ENCODE measurements at regions not wholly inside any gene's neighbourhood (a gene's known extent, or its start where the extent isn't known, plus 50 kb on each side); places are given as distances from the start of the nearest gene placed in this dataset.

- POLR2A ChIA-PET: no interaction called here
- no peaks in the 10 kb centered on the region for H3K27me3 ChIP-seq (ENCODE audit: control insufficient read depth in 2 of 2, insufficient read depth in 2 of 2, low read length in 2 of 2)
- H3K9me1 ChIP-seq (replicated peaks; ENCODE audit: control insufficient read depth, extremely low read depth, insufficient read depth, low read length): no peaks in the 10 kb centered on the region
- H2AFZ ChIP-seq (ENCODE audit: low read depth, low read length): no peak overlapping the region
- no peak overlapping the region for H3K4me3 ChIP-seq (replicated peaks in 1 of 3; ENCODE audit: insufficient read depth in 1 of 3, low read depth in 1 of 3, low read length in 3 of 3)
- DNase-seq (ENCODE audit: low read depth, low spot score) (no peak), FAIRE-seq (no peak)
- no peaks in the 10 kb centered on the region for H3K4me1 ChIP-seq (ENCODE audit: control insufficient read depth, extremely low read depth, insufficient read depth, low read length)
- TF ChIP-seq GATA2 (IDR thresholded peaks at IDR 0.05; ENCODE audit: insufficient read depth, insufficient read length, low read depth, low read length): no peak
- TF ChIP-seq CTCF (IDR thresholded peaks at IDR 0.05; ENCODE audit: extremely low read depth in 1 of 2, insufficient read depth in 1 of 2, low read depth in 1 of 2, low read length in 2 of 2): no peak
- TF ChIP-seq MYC (IDR thresholded peaks at IDR 0.05; ENCODE audit: low read depth, low read length): no peak
- no peak for TF ChIP-seq POLR2A (IDR thresholded peaks at IDR 0.05; ENCODE audit: low read depth, low read length)
- TF ChIP-seq MAX (IDR thresholded peaks at IDR 0.05; ENCODE audit: insufficient read depth, insufficient read length): no peak
- TF ChIP-seq POLR2AphosphoS5 (IDR thresholded peaks at IDR 0.05; ENCODE audit: insufficient read depth, low read depth, low read length): no peak
- TF ChIP-seq JUN (IDR thresholded peaks at IDR 0.05; ENCODE audit: borderline replicate concordance, insufficient read depth, insufficient read length, low read depth): no peak
- no peak for TF ChIP-seq EZH2 (IDR thresholded peaks at IDR 0.05; ENCODE audit: borderline replicate concordance, low read depth, low read length, severe bottlenecking)
- no peak for TF ChIP-seq FOS (IDR thresholded peaks at IDR 0.05; ENCODE audit: borderline replicate concordance, insufficient read depth, low read length)
- H3K27ac ChIP-seq (ENCODE audit: insufficient read depth, low read depth, low read length): no peak overlapping the region
- no peak overlapping the region for H3K9ac ChIP-seq (replicated peaks; ENCODE audit: extremely low read depth, insufficient read depth, low read length)
- dilution Hi-C loops (cut with MboI; ENCODE audit: extremely low pct_ligation_motif_present, low sequenced_read_pairs): no loop called here
- H3K4me2 ChIP-seq (ENCODE audit: insufficient read depth, low read length): no peak overlapping the region
- H3K36me3 ChIP-seq (ENCODE audit: control insufficient read depth in 2 of 2, extremely low read depth in 1 of 2, insufficient read depth in 2 of 2, low read length in 2 of 2): no peaks in the 10 kb centered on the region
- H3K79me2 ChIP-seq (ENCODE audit: control insufficient read depth, insufficient read depth, low read length): no peaks in the 10 kb centered on the region
- no peaks in the 10 kb centered on the region for H4K20me1 ChIP-seq (replicated peaks; ENCODE audit: control insufficient read depth, extremely low read depth, insufficient read depth, low read length)
- peaks cover 3% of the 10 kb centered on the region for H3K9me3 ChIP-seq (replicated peaks; ENCODE audit: control insufficient read depth, insufficient read depth, low read length)
- no TSS peak for BruUV-seq (replicated peaks)
- intact Hi-C loops (cut with micrococcal nuclease): no loop called here
- CTCF ChIA-PET: no interaction called here
These were observed 314.7 kb downstream of the UQCRFS1 start for GRCh38 chr19:28898249-28898648.

Data from endothelial cell of umbilical vein (primary cell).